Epidermal melanocyte (primary cell): ENCODE measurements at regions not wholly inside any gene's neighbourhood (a gene's known extent, or its start where the extent isn't known, plus 50 kb on each side); places are given as distances from the start of the nearest gene placed in this dataset.
"Not testable (repeated sequence)": the region's sequence is repeated elsewhere in the genome, so short reads cannot be mapped to it uniquely, and the experiment has no call there.

ENCODE experiments used
- DNase-seq: peaks from one replicate; pipeline ENCODE4 v3.0.0; 2011; ENCODE audit warnings: low spot score; ENCODE audit not compliant: insufficient read length

- no peak for DNase-seq
These were observed 199.1 kb upstream of the ARL4C start for GRCh38 chr2:234695981-234696380.

GRCh38 chr2:234694244-234695013, 197.5 kb upstream of the ARL4C start:
- no peak for DNase-seq

DNA sequence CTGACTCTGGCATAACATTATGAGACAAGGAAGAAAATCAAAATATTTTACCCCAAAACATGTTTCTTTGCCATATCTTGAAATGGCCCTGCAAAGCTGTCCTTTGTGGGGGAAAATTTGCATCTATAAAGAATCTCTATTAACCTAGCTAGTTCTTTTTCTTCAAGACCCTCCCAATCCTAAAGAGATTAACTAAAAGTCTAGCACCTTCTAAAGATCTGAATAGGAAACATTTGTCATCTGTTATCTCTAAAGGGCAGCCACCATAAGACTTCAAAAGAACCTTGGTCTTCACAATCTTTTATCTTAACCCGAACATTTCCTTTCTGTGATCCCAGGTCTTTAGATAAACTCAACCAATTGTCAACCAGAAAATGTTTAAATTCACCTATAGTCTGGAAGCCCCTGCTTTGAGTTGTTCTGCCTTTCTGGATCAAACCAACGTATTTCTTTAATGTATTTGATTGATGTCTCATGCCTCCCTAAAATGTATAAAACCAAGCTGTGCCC, 196.9 kb upstream of the ARL4C start:
- not testable (repeated sequence) for DNase-seq

DNA sequence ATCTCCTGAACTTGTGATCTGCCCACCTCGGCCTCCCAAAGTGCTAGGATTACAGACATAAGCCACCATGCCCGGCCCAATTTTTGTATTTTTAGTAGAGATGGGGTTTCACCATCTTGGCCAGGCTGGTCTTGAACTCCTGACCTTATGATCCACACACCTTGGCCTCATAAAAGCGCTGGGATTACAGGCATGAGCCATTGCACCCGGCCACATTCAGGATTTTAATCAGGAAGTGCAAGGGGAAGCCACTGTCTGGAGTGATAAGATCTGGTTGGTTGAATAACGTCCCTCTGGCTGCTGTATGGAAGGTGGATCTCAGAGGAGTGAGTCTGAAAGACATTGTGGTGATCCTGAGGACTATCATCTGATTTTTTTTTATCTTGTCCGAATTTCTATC, 196.3 kb upstream of the ARL4C start:
- DNase-seq = not testable (repeated sequence)

GRCh38 chr2:234691968-234692955, 195.4 kb upstream of the ARL4C start:
- DNase-seq = no peak

DNA sequence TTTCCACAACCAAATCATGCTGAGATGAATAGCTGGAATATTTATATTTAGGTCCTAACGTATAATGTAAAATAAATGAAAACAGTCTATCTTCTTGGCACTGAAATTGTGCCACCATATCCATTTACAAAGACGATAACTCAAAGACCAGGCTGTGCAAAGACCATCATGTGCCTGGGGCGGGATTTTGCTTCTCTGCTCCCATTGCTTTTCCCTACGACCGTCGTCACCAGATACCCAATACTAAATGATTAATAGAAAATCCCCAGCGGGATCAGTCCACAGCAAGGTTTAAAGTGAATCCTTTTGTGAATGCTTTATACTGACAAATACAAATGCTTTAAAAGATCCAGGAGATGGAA, 194.3 kb upstream of the ARL4C start:
- DNase-seq = no peak

DNA sequence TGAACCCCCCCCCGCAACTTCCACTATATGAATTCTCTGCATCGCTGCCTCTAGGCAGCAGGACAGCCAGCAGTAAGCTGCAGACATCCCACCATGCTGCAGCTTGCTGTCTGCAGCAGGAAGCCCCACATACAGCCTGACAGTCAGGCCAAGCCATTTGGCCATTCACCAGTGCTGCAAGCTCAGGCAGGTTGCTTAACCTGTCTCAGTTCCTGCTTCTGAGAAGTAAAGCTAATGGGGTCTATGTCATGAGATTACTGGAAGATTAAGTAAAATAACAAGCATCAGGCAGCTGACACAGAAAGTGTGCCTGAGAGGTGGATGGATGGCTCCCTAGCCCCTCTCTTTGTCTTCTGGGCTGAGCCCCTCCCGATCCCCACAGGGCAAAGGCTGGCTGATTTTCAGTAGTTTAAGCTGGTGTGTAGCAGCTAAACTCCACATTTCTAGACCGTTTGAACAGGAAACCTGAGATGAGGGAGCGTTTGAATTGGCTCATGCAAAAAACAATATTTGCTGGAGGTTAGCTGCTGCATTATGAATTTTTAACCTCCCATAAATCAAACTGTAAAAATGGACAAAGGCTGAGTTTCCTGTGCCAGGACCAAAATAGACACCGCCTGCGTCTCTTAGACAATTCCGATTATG, 193.8 kb upstream of the ARL4C start:
- DNase-seq = no peak

GRCh38 chr2:234689911-234690379, 193.1 kb upstream of the ARL4C start:
- no peak for DNase-seq

DNA sequence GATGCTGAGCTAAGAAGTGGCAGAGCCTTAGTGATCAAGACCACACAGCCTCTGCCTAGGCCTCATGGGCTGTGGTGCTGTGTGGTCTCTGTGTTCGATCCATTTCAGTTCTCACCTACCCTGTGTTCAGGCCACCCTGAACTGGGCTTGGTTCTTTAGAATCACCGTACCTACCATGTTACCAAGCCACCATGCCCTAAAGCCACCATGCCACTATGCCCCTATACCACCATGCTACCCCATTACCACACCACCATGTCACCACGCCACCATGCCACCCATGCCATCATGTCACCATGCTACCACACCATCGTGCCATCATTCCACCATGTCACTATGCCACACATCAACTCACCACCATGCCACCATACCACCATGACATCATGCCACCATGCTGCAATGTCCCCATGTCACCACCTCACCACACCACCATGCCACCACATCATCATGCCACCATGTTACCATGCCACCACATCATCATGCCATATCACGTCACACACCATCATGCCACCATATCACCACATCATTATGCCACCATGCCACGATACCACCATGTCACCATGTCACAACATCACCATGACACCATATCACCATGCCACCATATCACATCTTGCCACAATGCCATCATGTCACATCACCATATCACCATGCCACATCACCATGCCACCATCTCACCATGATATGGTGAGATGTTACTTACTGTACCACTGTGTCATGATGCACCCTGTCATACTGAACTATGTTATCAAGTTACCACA, 191.0 kb upstream of the ARL4C start:
- DNase-seq = no peak

- DNase-seq = no peak
These were observed 189.4 kb upstream of the ARL4C start for GRCh38 chr2:234686088-234686890.

DNA sequence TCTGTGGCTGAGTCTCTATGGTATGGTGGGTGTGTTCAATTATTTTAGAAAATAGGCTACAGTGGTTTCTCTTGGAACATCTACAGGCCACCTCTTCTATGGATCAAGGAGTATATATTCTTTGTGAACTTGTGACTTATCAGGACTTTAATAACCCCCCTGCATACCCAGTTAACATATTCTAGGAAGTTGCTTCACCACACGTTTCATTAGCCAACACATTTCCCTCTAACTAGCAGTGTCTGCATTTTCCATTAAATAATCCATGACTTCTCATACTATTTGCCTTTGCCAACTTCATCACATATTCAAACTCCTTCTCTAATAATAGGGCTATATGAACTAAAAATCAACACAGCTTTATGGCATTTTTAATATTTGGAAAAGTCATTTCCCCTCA, 187.6 kb upstream of the ARL4C start:
- DNase-seq = no peak

GRCh38 chr2:234683950-234684349, 187.1 kb upstream of the ARL4C start:
- no peak for DNase-seq

DNA sequence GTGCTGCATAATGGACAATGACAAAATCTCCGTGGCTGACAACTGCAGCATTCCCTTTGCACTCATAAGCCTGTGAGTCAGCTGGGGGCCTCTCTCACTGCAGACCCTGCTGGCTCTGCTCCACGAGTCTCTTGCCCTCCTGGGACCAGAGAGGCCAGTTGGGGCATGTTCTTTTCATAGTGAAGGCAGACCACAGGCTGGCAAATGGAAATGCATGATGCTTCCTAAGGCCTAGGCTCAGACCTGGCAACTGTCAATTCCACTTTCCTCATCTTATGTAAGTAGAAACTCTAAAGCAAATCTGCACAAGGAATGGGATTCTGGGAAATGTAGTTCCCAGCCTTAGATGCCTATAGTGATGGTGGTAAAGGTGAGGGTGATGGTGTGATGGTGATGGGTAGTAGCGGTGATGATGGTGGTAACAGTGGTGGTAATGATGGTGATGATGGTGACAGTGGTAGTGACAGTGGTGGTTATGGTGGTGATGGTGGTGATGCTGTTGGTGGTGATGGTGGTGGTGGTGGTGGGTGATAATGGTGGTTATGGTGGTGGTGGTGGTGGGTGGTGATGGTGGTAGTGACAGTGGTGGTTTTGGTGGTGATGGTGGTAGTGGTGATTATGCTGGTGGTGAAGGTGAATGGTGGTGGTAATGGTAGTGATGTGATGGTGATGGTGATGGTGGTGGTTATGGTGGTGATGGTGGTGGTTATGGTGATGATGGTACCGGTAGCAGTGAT, 185.8 kb upstream of the ARL4C start:
- no peak for DNase-seq

DNA sequence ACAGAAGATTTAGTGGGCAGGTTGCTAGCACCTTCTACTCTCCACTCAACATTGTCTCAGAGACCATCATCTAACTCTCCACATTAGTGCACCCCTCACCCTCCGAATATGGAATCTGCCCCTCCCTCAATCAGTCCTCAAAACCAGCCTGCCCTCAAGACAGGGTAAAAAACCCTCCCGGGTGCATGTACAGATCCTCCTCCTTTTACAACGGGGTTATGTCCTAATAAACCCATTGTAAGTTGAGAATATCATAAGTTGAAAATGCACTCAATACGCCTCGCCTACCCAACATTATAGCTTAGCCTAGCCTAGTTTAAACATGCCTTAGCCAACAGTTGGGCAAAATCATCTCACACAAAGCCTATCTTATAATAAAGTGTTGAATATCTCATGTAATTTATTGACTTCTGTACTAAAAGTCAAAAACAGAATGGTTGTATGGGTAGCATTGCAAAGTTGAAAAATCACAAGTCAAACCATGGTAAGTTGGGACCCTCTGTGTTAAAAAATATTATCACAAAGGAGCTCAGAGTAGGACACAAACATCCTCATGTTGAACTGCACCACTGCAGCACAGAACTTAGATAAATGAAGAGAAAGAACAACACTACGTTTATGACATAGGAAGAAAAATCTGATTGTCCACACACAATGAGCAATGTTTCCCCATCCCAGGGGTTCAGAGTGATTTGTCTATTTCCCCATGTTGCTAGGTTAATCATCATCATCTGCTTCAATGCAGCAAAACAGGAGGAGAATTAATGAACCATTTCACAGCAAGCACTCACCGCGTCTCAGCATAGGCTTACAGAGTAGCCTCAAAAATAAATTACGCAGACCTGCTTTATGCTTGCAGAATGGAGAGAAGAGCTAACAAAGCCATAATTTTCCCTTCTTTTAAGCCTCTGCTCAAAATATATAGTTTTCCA, 184.1 kb upstream of the ARL4C start:
- DNase-seq = no peak

- no peak for DNase-seq
These were observed 183.1 kb upstream of the ARL4C start for GRCh38 chr2:234679741-234680687.

GRCh38 chr2:234679301-234679740, 182.4 kb upstream of the ARL4C start:
- DNase-seq = no peak

DNA sequence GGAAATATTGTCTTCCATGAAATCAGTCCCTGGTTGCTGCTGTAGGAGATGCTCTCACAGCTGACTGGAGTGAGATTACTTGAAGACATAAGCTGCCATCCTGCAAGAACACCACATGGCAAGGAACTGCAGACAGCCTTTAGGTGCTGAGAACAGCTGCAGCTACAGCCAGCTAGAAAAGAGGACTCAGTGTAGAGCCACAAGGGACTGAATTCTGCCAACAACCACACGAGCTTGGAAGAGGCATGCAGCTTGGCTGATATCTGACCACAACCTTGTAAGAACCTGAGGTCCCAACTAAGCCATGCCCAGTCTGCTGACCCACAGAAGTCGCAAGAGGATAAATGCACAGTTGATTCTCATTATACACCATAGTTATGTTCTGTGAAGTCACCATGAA, 181.8 kb upstream of the ARL4C start:
- no peak for DNase-seq
